ENCODE measurements at regions not wholly inside any gene's neighbourhood (a gene's known extent, or its start where the extent isn't known, plus 50 kb on each side); places are given as distances from the start of the nearest gene placed in this dataset.

DNA sequence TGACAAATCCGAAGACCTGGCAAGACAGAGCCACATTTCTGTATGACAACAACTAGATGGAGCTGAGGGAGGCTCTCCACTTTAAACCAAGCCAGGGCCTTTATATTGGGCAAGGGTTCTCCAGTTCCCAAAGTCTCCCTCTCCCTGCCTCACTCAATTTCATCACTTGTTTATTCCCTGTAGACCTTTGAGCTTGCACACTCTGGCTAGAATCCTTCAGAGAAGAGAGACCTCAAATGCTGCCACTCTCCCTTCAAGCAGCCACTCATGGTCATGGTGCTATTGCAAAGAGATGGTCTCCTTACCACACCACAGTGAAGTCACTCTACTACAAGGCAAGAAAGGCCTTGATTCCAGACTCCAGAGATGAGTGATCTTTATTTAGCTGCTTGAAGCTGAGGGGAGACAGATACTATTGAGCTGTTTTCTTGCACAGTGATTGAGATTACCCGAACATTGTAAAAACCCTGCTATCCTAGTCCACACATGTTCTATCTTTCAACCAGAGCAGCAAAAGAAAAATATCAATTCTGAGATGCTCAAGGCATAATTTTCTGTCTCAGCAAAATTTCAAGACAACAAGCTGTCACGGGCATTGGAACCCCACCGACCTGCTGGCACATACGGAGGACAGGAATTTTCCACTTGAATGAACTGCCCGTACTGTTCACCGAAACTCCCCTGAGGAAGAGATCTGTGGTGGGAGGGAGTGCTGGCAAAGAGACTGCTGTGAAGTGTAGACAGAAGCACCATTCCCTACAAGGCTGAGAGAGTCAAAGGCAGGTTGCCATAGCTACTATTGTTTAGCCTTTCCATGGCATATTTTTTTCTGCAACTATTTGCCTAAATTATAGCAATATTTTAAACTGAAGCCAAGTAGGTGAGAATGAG lies 81.1 kb downstream of the CDO1 start:
- no TSS peak for BruUV-seq (replicated peaks)
- intact Hi-C loops (cut with micrococcal nuclease; ENCODE audit: unreplicated experiment), result no loop called here
- no peak overlapping the region for H3K4me3 ChIP-seq (ENCODE audit: low read depth, low read length, poor library complexity, severe bottlenecking)
- ChIA-PET CTCF (no interaction called here), POLR2A (ENCODE audit: low non-redundant PET) (no interaction called here)
- H3K4me1 ChIP-seq (ENCODE audit: insufficient read depth, low read length, poor library complexity, severe bottlenecking), result no peaks in the 10 kb centered on the region
- H3K27me3 ChIP-seq (replicated peaks; ENCODE audit: insufficient read depth, low read depth, low read length, poor library complexity), result peaks cover 48% of the 10 kb centered on the region
- no peak overlapping the region for H3K27ac ChIP-seq (ENCODE audit: low read depth, low read length, poor library complexity, severe bottlenecking)
- TF ChIP-seq, protein P1, sequence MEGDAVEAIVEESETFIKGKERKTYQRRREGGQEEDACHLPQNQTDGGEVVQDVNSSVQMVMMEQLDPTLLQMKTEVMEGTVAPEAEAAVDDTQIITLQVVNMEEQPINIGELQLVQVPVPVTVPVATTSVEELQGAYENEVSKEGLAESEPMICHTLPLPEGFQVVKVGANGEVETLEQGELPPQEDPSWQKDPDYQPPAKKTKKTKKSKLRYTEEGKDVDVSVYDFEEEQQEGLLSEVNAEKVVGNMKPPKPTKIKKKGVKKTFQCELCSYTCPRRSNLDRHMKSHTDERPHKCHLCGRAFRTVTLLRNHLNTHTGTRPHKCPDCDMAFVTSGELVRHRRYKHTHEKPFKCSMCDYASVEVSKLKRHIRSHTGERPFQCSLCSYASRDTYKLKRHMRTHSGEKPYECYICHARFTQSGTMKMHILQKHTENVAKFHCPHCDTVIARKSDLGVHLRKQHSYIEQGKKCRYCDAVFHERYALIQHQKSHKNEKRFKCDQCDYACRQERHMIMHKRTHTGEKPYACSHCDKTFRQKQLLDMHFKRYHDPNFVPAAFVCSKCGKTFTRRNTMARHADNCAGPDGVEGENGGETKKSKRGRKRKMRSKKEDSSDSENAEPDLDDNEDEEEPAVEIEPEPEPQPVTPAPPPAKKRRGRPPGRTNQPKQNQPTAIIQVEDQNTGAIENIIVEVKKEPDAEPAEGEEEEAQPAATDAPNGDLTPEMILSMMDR (conservative IDR thresholded peaks at IDR 0.05; ENCODE audit: low read depth, low read length), result no peak
- no peak for TF ChIP-seq EZH2 (IDR thresholded peaks at IDR 0.05; ENCODE audit: borderline replicate concordance, low read depth, low read length, poor library complexity, severe bottlenecking)
- H3K36me3 ChIP-seq (ENCODE audit: insufficient read depth, low read length, poor library complexity, severe bottlenecking), result no peaks in the 10 kb centered on the region
- DNase-seq (ENCODE audit: low spot score), result no peak
- no peaks in the 10 kb centered on the region for H3K9me3 ChIP-seq (ENCODE audit: low read depth, low read length, poor library complexity, severe bottlenecking)

DNA sequence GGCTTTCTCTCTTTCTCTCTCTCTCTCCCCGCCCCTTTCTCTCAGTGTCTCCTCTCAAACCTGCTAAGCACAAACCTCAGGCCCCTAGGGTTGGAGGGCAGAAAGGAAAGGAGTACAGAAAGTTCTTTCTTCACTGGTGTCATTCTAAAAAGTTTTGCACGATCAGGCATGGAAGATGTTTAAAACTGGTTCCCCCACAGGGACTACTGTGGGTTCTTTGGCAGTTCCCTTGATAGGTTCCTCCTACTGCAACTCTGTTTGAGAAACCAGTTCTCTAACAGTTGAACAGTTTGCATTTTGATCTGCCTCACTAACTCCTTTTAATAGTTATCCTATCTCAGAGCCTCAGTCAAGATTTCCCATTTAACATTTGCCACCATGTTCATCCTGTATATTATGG lies 82.9 kb downstream of the CDO1 start:
- no TSS peak for BruUV-seq (replicated peaks)
- TF ChIP-seq, protein P1 (conservative IDR thresholded peaks at IDR 0.05; ENCODE audit: low read depth, low read length), result no peak
- TF ChIP-seq EZH2 (IDR thresholded peaks at IDR 0.05; ENCODE audit: borderline replicate concordance, low read depth, low read length, poor library complexity, severe bottlenecking), result no peak
- intact Hi-C loops (cut with micrococcal nuclease; ENCODE audit: unreplicated experiment), result no loop called here
- no peaks in the 10 kb centered on the region for H3K9me3 ChIP-seq (ENCODE audit: low read depth, low read length, poor library complexity, severe bottlenecking)
- no peak overlapping the region for H3K4me3 ChIP-seq (ENCODE audit: low read depth, low read length, poor library complexity, severe bottlenecking)
- no peak for DNase-seq (ENCODE audit: low spot score)
- no peaks in the 10 kb centered on the region for H3K36me3 ChIP-seq (ENCODE audit: insufficient read depth, low read length, poor library complexity, severe bottlenecking)
- H3K4me1 ChIP-seq (ENCODE audit: insufficient read depth, low read length, poor library complexity, severe bottlenecking), result no peaks in the 10 kb centered on the region
- CTCF ChIA-PET, result no interaction called here
- H3K27me3 ChIP-seq (replicated peaks; ENCODE audit: insufficient read depth, low read depth, low read length, poor library complexity), result peaks cover 48% of the 10 kb centered on the region
- POLR2A ChIA-PET (ENCODE audit: low non-redundant PET), result no interaction called here
- no peak overlapping the region for H3K27ac ChIP-seq (ENCODE audit: low read depth, low read length, poor library complexity, severe bottlenecking)

DNA sequence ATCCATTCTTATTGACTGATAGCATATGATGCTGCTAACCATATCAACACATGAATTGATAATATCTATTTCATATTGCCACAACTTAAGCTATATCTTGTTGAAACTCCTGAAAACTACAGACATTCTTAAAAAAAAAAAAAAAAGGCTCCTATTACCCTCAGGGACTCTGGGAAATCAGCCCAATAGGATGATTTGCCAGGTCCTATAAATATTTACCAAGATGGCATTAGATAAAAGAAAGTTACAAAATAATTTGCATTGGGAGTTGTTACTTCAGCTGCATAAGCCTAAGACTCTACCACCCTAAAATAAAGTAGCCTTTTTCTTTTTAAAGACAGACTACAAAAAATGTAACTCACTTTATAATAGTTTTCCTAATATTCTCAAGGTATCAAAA lies 84.4 kb downstream of the CDO1 start:
- intact Hi-C loops (cut with micrococcal nuclease; ENCODE audit: unreplicated experiment), result no loop called here
- CTCF ChIA-PET, result no interaction called here

More for the DNA sequence above, 84.4 kb downstream of the CDO1 start:
- Histone ChIP-seq H3K4me3 (ENCODE audit: low read depth, low read length, poor library complexity, severe bottlenecking) (no peak overlapping the region), H3K36me3 (ENCODE audit: insufficient read depth, low read length, poor library complexity, severe bottlenecking) (no peaks in the 10 kb centered on the region), H3K27ac (ENCODE audit: low read depth, low read length, poor library complexity, severe bottlenecking) (no peak overlapping the region), H3K9me3 (ENCODE audit: low read depth, low read length, poor library complexity, severe bottlenecking) (no peaks in the 10 kb centered on the region), H3K27me3 (replicated peaks; ENCODE audit: insufficient read depth, low read depth, low read length, poor library complexity) (peaks cover 35% of the 10 kb centered on the region), H3K4me1 (ENCODE audit: insufficient read depth, low read length, poor library complexity, severe bottlenecking) (no peaks in the 10 kb centered on the region)
- no TSS peak for BruUV-seq (replicated peaks)
- TF ChIP-seq EZH2 (IDR thresholded peaks at IDR 0.05; ENCODE audit: borderline replicate concordance, low read depth, low read length, poor library complexity, severe bottlenecking), result no peak
- TF ChIP-seq, protein P1 (conservative IDR thresholded peaks at IDR 0.05; ENCODE audit: low read depth, low read length), result no peak
- POLR2A ChIA-PET (ENCODE audit: low non-redundant PET), result no interaction called here
- no peak for DNase-seq (ENCODE audit: low spot score)

Data from A673 (cell line).